ENCODE measurements at regions not wholly inside any gene's neighbourhood (a gene's known extent, or its start where the extent isn't known, plus 50 kb on each side); places are given as distances from the start of the nearest gene placed in this dataset.

DNA sequence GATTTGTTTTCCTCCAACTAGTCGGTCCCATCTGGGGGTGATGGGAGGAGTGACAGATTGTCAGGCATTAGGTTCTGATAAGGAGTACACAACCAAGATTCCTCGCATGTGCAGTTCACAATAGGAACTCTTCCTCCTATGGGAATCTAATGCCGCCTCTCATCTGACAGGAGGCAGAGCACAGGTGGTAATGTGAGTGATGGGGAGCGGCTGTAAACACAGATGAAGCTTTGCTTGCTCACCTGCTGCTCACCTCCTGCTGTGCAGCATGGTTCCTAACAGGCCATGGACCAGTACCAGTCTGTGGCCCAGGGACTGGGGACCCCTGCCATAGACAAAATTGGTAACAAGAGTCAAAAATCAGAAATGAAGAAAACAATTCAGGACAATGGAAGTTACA is 173.3 kb upstream of the HMHB1 start:
- TF ChIP-seq, protein P1, sequence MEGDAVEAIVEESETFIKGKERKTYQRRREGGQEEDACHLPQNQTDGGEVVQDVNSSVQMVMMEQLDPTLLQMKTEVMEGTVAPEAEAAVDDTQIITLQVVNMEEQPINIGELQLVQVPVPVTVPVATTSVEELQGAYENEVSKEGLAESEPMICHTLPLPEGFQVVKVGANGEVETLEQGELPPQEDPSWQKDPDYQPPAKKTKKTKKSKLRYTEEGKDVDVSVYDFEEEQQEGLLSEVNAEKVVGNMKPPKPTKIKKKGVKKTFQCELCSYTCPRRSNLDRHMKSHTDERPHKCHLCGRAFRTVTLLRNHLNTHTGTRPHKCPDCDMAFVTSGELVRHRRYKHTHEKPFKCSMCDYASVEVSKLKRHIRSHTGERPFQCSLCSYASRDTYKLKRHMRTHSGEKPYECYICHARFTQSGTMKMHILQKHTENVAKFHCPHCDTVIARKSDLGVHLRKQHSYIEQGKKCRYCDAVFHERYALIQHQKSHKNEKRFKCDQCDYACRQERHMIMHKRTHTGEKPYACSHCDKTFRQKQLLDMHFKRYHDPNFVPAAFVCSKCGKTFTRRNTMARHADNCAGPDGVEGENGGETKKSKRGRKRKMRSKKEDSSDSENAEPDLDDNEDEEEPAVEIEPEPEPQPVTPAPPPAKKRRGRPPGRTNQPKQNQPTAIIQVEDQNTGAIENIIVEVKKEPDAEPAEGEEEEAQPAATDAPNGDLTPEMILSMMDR (IDR thresholded peaks at IDR 0.05) = no peak
- TF ChIP-seq POLR2AphosphoS5 (IDR thresholded peaks at IDR 0.05) (no peak), POLR2A (IDR thresholded peaks at IDR 0.05) (no peak)

All from sigmoid colon (tissue), 4 donors.